ENCODE measurements at regions not wholly inside any gene's neighbourhood (a gene's known extent, or its start where the extent isn't known, plus 50 kb on each side); places are given as distances from the start of the nearest gene placed in this dataset.

GRCh38 chr3:193944518-193944884 is 191.4 kb upstream of the HES1 start:
- H3K27ac ChIP-seq = no peak overlapping the region
- no peak overlapping the region for H2AFZ ChIP-seq
- no peaks in the 10 kb centered on the region for H3K79me2 ChIP-seq
- no peaks in the 10 kb centered on the region for H3K36me3 ChIP-seq (replicated peaks; ENCODE audit: insufficient read depth, low read depth)
- H3K4me3 ChIP-seq = no peak overlapping the region
- H3K9me3 ChIP-seq (ENCODE audit: low read depth) = no peaks in the 10 kb centered on the region
- no peak for TF ChIP-seq CTCF (IDR thresholded peaks at IDR 0.05; ENCODE audit: poor library complexity)
- DNase-seq (ENCODE audit: low spot score) = no peak
- no peaks in the 10 kb centered on the region for H3K9me2 ChIP-seq (replicated peaks; ENCODE audit: insufficient read depth)
- H3K27me3 ChIP-seq = no peaks in the 10 kb centered on the region
- H4K20me1 ChIP-seq (ENCODE audit: insufficient read depth, poor library complexity, severe bottlenecking) = no peaks in the 10 kb centered on the region
- 68% methylated on average over 7 of the region's 7 CpGs for WGBS (ENCODE audit: low lambda C conversion rate, missing lambda C conversion rate)
- H3K4me2 ChIP-seq = no peak overlapping the region
- H3K4me1 ChIP-seq (ENCODE audit: insufficient read depth) = no peaks in the 10 kb centered on the region

GRCh38 chr3:193945143-193945542 is 190.8 kb upstream of the HES1 start:
- Histone ChIP-seq H2AFZ (no peak overlapping the region), H3K4me3 (no peak overlapping the region), H3K9me2 (replicated peaks; ENCODE audit: insufficient read depth) (no peaks in the 10 kb centered on the region), H3K79me2 (no peaks in the 10 kb centered on the region), H3K36me3 (replicated peaks; ENCODE audit: insufficient read depth, low read depth) (no peaks in the 10 kb centered on the region), H3K4me1 (ENCODE audit: insufficient read depth) (no peaks in the 10 kb centered on the region), H4K20me1 (ENCODE audit: insufficient read depth, poor library complexity, severe bottlenecking) (no peaks in the 10 kb centered on the region), H3K9me3 (ENCODE audit: low read depth) (no peaks in the 10 kb centered on the region), H3K27me3 (no peaks in the 10 kb centered on the region), H3K4me2 (no peak overlapping the region), H3K27ac (no peak overlapping the region)
- 84% methylated on average over 5 of the region's 5 CpGs for WGBS (ENCODE audit: low lambda C conversion rate, missing lambda C conversion rate)
- TF ChIP-seq EZH2phosphoT487 (IDR thresholded peaks at IDR 0.05; ENCODE audit: low read depth, severe bottlenecking, unreplicated experiment) (no peak), CTCF (IDR thresholded peaks at IDR 0.05; ENCODE audit: poor library complexity) (no peak), EZH2 (IDR thresholded peaks at IDR 0.05; ENCODE audit: borderline replicate concordance) (no peak)
- no peak for DNase-seq (ENCODE audit: low spot score)

- Histone ChIP-seq H3K9me2 (replicated peaks; ENCODE audit: insufficient read depth) (no peaks in the 10 kb centered on the region), H3K4me1 (ENCODE audit: insufficient read depth) (no peaks in the 10 kb centered on the region), H3K27me3 (no peaks in the 10 kb centered on the region), H3K79me2 (no peaks in the 10 kb centered on the region), H3K4me2 (no peak overlapping the region), H3K4me3 (no peak overlapping the region), H3K36me3 (replicated peaks; ENCODE audit: insufficient read depth, low read depth) (no peaks in the 10 kb centered on the region), H3K27ac (no peak overlapping the region), H4K20me1 (ENCODE audit: insufficient read depth, poor library complexity, severe bottlenecking) (no peaks in the 10 kb centered on the region), H2AFZ (no peak overlapping the region), H3K9me3 (ENCODE audit: low read depth) (no peaks in the 10 kb centered on the region)
- no peak for DNase-seq (ENCODE audit: low spot score)
- 65% methylated on average over 5 of the region's 5 CpGs for WGBS (ENCODE audit: low lambda C conversion rate, missing lambda C conversion rate)
- TF ChIP-seq EZH2 (IDR thresholded peaks at IDR 0.05; ENCODE audit: borderline replicate concordance) (no peak), EZH2phosphoT487 (IDR thresholded peaks at IDR 0.05; ENCODE audit: low read depth, severe bottlenecking, unreplicated experiment) (no peak), CTCF (IDR thresholded peaks at IDR 0.05; ENCODE audit: poor library complexity) (no peak)
These were observed 189.0 kb upstream of the HES1 start for GRCh38 chr3:193946945-193947344.

- no peak for DNase-seq (ENCODE audit: low spot score)
- Histone ChIP-seq H3K79me2 (no peaks in the 10 kb centered on the region), H3K27me3 (no peaks in the 10 kb centered on the region), H2AFZ (no peak overlapping the region), H3K36me3 (replicated peaks; ENCODE audit: insufficient read depth, low read depth) (no peaks in the 10 kb centered on the region), H3K4me3 (no peak overlapping the region), H3K27ac (no peak overlapping the region), H4K20me1 (ENCODE audit: insufficient read depth, poor library complexity, severe bottlenecking) (no peaks in the 10 kb centered on the region), H3K9me3 (ENCODE audit: low read depth) (no peaks in the 10 kb centered on the region), H3K4me2 (no peak overlapping the region), H3K4me1 (ENCODE audit: insufficient read depth) (no peaks in the 10 kb centered on the region), H3K9me2 (replicated peaks; ENCODE audit: insufficient read depth) (no peaks in the 10 kb centered on the region)
- WGBS (ENCODE audit: low lambda C conversion rate, missing lambda C conversion rate) = 92% methylated on average over 6 of the region's 6 CpGs
- TF ChIP-seq CTCF (IDR thresholded peaks at IDR 0.05; ENCODE audit: poor library complexity) (no peak), EZH2phosphoT487 (IDR thresholded peaks at IDR 0.05; ENCODE audit: low read depth, severe bottlenecking, unreplicated experiment) (no peak), EZH2 (IDR thresholded peaks at IDR 0.05; ENCODE audit: borderline replicate concordance) (no peak)
These were observed 188.4 kb upstream of the HES1 start for GRCh38 chr3:193947596-193947995.

Measured in hepatocyte (in vitro differentiated cells).